GM19397 (cell line): ENCODE measurements at regions not wholly inside any gene's neighbourhood (a gene's known extent, or its start where the extent isn't known, plus 50 kb on each side); places are given as distances from the start of the nearest gene placed in this dataset.

ENCODE experiments used
- ATAC-seq: cut with Tn5 transposase; IDR thresholded peaks from one replicate; pipeline ENCODE4 v1.9.1; 2021; ENCODE audit warnings: mild to moderate bottlenecking, moderate library complexity; ENCODE audit not compliant: unreplicated experiment

DNA sequence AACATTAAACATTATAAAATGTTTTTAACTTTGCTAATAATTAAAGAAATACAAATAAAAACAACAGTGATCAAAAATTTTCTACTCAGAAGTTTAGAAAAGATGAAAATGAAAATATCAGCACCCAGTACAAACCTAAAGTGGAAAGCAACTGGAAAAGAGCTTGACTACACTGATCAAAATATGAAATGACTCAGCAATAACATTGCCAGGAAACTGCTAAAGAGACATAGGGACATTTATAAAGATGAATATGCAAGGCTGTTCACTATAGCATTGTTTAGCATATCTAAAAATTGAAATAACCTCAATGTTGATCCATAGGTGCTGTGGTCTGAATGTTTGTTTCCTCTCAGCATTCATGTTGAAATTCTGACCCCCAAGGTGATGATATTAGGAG lies 88.5 kb upstream of the NOCT start:
- ATAC-seq = no peak

DNA sequence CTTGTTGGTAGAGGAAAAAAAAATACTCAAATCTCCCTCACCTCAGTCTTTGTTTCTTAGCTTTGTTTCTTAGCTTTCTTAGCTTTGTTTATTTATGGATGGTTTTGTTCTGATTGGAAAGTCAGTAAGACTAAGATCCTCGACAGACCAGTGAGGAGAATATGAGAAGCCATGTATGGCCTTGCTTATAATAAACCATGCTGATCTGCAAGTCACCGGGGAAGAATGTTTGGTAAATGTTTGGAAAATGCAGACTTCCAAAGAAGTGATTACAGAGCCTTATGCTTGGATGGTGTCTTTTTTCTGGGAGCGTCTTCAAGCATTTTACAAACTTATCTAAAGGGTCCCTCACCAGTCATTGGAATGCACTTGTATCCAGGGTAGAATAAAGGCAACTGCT lies 90.1 kb upstream of the NOCT start:
- ATAC-seq = no peak

DNA sequence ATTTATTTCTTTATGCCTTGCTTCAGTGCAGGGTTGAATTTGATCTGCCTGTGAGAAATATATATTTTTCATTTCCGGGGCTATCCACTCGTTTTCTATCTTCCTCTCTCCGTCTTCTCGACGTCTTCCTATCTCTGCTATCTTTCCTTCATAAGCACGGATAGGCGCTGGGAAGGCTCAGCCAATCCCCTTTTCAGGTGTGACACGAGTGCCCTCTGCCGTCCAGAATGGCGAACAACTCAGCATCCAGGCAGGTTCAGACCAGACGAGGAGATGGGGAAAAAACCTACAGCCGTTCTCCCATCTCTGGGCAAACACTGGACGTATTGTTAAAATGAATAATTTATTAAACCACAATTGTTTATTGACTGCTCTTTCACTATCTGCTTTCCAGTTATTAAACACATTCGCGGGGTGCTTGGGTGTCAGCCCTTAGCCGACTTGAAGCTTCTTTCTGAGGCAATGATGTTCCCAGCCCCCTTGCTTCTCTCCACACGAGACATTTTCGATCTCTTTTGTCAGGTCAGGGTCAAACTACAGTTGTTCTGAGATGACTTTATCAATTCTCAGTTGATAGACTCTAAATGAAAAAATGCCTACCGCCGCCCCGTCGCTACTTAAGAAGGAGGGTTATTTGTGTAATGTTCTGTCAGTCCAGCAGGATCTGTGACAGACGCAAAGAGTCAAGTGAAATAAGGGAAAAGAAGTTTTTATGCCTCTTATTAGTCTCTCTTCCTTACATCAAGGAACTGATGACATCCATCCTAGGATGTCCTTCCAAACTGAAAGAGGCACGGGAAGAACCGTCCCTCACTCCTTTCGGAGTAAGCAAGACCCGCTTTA lies 96.3 kb upstream of the NOCT start:
- ATAC-seq = no peak

DNA sequence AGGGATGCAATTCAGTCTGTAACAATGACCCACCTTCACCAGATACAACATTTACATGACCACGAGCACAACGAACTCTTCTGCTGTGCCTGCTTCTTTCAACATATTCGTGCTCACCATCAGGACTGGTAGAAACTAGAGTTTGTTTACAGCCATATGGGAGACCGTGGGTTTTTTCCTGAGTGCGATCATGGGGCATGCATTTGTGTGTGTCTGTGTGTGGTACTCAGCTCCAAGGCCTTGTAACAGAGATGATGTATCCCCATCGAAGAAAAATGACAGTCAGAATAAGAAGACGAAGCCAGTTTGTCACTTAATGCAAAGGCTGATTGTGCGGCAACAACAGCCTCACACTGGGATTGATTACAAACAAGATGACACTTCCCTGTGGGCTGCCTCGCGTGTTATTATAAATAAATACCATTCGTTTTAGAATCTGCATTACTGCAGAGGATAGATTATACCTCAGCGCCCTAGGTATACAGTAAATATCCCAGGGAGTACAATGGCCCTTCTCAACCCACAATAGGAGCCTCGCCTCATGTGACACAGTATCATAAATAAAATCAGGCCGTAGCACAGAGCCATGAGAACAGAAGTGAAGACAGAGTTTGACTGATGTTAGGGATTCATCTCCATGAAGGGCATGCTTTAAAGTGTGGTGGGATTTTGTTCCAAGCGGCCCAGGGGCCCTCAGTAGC lies 97.3 kb upstream of the NOCT start:
- ATAC-seq = no peak

DNA sequence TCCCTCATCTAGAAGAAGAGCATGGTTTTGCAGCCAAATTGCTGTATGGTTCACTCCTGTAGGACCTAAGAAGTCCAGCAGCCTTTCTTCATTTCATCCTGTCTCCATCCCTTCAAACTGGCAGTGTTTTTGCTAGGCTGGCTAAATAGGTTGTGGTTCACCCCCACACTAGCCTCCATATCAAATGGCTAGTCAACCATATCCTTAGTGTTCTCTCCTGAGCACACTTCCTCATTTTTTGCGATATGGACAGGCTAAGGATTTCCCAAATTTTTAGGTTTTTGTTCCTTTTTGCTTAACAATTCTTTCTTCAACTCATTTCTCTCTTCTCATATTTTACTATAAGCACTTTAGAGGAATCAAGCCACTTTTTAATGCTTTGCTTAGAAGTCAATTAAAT lies 98.8 kb upstream of the NOCT start:
- no peak for ATAC-seq

DNA sequence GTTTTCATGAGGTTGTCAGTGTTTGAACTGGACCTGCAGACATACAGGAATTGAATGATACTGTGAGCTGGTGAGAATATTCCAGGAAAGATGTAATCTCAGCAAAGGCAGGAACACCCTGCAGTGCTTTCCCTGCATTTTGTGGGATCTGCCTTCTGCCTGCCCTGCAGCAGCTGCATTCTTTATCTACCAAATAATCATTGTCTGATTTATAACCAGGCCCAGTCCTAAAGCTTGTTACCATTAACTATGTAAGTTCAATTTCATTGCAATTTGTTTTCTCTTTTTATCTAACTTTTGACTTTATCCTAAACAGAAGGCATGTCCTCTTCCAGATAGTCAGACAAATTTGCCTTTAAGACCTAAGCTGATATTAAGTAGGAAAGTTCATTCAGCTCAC lies 99.8 kb upstream of the NOCT start:
- ATAC-seq = no peak

DNA sequence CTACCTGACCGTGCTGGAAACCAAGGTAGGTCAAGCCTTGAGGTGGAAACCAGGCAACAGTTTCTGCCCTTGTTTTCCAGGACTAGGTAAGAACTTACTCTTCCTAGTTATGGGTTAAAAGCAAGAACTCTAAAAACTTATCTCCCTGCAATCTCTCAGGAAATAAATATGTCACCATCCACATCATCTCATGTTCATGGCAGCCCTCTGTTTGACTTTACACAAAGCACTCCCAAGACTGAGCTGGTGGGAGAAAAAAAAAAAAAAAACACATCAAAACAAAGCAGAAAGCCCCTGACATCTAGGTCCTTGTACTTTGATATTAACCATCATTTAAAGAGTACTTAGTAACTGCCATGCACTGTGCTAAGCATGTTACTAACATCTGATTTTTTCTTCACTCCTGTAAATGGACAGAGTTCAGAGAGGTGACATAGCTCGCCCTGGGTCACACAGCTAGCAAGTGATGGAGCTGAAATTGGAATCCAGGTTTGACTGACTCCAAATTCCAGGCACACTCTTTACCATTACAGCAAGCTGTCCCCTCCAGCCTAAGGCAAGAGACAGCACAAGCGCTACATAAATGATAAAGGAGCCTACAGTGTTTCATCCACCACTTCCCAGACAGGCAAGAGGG lies 102.8 kb upstream of the NOCT start:
- ATAC-seq = no peak

DNA sequence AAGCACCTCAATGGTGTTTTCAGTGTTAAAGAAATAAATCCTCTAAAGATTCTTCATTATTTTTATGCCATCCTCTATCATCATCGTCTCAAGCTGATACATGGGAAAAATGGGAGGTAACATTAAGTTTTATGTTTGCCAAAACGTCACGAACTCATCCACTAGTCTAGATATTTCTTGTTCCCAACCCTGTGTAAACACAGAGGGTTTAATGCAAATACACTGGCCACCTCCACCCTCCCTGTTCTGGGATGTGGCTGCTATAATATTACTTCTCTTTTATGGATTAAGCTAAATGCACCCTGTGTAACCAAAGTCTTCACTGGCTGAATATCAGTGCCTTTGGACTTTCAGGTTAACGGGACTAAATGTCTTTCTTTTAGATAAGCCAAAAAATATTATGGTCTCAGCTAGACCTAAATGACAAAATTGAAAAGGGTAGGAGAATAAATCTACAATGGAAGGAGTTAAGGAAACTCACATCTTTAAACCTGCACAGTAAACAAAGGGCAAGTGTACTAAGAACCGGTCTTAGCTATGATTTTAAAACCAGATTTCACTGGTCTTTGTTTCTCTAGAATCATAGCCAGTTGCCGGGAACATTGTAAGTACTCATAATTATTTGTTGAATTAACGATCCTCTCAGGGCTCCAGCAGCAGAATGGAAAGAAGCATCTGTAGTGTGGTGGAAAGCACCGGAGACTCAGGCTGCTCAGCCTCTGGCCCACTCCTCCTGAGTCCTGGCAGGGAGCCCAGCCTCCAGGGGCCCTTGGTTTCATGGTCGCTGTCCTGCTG lies 103.5 kb upstream of the NOCT start:
- no peak for ATAC-seq

DNA sequence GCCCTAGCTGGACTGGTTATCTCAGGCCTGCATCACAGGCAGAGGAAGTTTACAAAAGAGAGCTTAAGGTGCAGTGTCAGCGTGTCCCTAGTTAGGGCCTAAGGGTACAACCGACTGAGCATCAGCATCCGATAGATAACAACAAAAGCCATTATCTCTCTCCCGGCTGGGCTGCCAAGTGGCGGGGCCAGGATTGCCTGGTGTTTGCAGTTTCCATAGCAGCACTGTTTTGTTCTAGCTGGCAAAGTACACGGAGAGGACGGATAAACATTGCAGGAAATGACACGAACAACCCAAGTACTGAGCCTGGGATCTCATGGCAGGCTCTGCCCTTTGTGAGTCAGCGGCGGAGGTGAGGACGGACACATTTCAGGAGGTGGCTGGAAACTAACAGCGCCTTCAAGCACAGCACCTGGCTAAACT lies 104.7 kb upstream of the NOCT start:
- no peak for ATAC-seq

DNA sequence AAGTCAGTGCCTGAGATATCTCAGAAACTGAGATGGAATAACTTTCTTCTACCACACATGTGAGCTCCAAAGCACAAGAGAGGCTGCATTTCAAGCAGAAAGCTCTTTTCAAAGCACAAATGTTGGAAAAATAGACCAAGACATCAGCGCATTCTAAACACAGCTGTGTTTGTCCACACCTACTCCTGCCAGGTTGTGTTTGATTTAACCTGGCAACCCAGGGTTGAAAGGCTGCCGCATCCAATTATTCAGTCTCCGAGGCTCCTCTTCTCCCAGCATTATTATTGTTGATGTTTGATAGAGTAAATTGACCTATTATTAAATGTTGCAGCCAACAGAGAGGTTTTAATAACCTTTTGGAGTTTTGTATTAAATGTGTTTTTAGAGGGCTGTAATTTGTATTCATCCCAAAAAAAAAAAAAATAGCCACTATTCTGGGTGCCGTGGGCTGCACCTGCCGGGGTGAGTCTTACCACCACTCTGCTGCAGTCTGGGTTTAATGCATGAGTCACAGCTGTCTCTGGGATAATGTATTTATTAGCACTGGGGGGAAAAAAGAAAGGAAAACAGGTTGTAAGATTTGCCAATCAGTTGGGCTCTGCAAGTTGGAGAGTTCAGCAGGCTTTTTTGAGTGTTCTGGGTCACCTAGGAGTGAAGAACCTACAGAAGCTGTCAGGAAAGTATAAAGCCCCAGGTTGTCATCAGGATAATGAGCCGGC lies 105.2 kb upstream of the NOCT start:
- ATAC-seq = no peak

DNA sequence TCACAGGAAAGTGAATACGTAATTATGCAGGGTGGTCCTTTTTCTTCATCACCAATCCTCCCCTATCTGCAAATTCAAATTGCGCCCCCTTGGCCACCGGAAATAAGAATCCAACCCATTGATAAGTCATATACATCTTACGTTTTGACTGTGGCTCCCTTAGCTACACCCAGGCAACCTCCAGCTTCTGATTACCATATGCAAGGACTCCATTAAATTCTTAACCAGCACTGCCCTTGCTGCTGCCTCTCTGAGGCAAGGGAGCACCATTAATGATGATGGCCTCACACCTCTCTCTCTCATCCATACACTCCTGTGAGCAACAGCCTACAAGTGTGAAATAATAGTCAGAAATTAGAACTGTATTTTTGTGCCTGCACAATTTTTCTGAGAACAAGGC lies 106.0 kb upstream of the NOCT start:
- no peak for ATAC-seq

DNA sequence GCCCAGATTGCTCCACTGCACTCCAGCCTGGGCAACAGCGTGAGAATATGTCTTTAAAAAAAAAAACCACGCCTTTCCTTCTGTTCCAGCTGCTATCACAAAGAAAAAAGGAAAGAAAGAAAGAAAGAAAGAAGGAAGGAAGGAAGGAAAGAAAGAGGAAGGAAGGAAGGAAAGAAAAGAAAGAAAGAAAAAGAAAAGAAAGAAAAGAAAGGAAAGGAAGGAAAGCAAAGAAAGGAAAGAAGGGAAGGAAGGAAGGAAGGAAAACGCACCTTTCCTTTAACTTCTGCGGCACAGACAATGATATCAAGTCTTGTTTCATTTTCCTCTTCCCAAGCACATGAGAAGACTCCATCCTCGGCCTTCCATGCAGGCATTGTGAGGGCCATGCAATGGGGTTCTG lies 107.4 kb upstream of the NOCT start:
- no peak for ATAC-seq

DNA sequence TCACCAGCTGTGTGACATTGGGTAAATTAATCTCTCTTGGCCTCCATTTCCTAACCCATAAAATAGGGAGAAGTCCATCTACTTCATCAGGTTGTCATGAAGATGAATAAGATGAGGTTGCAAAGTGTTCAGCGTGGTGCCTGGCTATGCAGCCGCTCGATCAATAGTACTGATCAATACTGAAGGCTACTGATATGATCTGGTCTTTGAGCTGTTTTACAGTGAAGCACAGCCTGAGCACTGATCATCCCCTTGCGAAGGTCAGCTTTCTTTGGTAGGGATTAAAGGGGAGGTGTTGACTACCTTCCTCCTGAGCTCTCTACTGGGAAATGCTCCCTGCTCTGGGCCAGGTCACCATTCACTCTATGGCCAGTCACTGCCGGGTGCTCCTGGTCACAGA lies 108.4 kb upstream of the NOCT start:
- no peak for ATAC-seq

DNA sequence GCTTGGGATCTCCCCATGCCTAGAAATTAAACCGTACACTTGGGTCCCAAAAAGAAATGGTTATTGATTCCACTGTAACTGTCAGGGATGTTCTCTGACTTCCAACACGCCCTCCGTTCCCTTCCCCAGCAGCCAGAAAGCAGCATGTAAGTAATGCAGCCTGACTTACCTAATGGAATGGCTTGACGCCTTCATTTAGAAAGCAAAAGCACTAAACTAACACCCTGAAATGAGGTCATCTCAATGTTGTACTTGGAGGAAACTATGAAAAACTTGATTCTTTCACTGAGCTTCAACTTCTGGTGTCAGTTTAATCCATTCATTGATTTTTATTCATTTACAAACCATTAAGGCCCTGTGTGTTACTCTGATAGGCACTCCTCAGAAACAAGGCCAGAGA lies 110.8 kb upstream of the NOCT start:
- no peak for ATAC-seq

DNA sequence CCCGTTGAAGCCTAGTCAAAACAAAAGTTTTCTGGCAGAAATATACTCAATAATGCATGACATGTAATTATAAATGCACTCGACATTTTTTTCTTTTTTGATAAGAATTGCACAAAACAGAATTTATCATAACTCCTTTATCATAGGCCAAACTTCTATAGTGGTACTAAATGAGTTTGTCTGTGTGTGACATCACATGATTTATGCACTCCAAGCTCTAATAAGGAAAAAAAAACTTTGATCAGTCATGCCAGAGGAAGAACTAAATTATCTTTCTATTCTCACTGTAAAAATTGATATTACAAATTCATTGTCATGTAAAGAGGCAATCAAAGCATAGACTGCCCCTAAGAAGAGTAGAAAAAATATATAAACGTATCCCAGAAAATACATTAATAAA lies 112.4 kb upstream of the NOCT start:
- ATAC-seq = no peak

DNA sequence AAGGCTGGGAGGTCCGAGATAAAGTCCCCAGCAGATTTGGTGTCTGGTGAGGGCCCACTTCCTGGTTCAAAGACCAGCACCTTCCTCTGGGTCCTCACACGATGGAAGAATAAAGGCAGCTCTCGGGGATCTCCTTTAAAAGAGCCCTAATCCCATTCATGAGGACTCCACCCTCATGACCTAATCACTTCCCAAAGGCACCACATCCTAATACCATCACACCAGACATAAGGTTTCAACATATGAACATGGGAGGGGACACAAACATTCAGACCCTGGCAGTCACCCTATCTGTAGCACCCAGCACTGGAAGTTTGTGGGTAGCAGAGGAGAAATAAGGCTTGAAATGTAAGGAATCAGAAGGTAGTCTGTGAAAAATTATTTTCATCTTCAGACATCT lies 112.9 kb upstream of the NOCT start:
- ATAC-seq = no peak

DNA sequence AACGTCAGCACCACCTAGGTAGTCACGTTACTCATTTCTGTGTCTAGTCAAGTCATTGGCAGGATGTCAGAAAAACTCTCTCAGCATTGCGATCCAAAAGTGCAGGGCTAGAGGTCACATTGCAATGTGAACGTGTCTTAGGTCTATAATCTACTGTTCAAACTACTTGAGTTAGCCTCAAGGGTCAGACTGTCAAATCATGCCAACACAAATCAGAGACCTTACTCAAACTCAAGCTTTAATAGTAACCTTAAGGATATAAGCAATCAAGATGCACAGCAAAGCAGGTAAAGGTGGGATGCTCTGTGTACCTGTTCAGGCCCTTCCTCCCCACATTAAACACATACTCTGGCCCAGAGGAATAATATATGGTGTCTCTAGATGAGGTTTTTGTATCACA lies 114.4 kb upstream of the NOCT start:
- no peak for ATAC-seq

DNA sequence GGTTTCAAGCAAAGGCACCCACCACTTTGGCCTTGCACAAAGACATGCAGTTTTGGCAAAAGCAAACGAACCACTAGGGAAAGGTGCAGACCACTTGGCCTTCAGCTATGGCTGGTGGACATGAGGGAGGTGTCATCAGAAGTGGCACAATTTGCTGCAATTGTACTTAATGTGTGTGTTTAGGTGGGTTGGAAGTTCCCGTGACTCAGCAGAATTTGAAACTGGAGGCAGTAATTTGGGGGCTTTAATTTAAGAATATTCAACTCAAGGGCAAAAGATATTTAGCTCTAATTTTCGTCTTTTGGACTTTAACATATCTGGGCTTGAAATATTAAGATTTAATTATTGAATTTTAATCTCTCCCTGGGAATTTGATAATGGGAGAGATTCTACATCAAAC lies 115.6 kb upstream of the NOCT start:
- ATAC-seq = no peak

DNA sequence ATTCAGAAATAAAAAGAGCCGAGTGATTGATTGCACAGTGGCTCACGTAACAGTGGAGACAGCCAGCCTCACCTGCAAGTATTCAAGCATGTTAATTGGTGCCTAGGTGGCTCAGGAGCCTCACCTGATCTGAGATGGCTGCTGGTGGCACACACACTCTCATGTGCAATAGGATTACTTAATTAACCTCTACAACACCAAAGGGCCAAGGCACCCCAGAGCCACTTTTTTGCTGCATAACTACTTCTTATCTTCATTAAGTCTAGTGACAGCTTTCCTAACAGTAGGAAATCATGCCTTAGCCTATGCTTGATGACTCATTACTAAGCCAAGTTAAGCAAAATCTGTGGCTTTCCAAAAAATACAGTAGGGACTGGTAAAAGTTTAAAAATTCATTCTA lies 117.3 kb upstream of the NOCT start:
- ATAC-seq = no peak

DNA sequence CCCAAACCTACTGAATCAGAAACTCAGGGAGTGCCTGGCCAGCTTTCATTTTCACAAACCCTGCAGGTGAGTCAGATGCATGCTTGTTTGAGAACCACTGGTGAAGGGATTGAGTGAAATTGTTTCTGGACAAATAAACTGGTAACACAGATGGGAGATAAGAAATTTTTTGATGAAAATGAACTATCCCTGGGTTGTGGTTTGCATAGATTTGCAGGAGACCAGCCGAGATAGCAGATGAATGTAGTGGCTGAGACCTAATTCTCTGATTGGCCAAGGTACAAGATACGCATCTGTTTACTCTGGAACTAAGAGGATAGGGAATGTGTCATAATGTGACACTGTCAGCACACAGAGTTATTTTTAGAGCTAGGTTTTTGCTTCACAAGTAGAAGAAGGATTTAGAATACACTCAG lies 117.8 kb upstream of the NOCT start:
- no peak for ATAC-seq

DNA sequence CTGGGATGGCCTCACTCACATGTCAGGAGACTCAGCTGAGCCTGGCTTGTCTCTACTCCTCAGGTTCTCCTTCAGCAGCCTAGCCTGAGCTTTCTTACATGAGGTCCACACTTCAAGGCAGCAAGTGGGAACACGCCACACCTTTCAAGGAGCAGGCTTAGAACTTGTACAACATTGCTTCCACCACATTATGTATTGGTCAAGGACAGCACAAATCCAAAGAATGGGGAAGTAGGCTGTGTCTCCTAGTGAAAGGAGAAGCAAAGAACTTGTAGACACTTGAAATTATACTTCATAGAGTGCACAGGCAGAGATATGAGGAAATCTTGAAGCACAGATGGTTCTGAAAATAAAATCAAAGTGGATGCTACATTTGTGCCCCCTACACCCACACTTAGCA lies 120.9 kb upstream of the NOCT start:
- no peak for ATAC-seq
